GM12865 (cell line): ENCODE measurements at regions not wholly inside any gene's neighbourhood (a gene's known extent, or its start where the extent isn't known, plus 50 kb on each side); places are given as distances from the start of the nearest gene placed in this dataset.
"Not testable (repeated sequence)": the region's sequence is repeated elsewhere in the genome, so short reads cannot be mapped to it uniquely, and the experiment has no call there.

Experiments used
- DNase-seq: peaks from one replicate; pipeline ENCODE4 v3.0.0; 2010; ENCODE audit warnings: low read depth
- H3K4me3 ChIP-seq: 2 replicates; pipeline ENCODE4 v1.5.1; 2011; ENCODE audit warnings: mild to moderate bottlenecking, low read depth, low read length, control low read depth
- CTCF ChIP-seq: IDR thresholded peaks from 2 replicates; pipeline ENCODE4 v1.5.1; 2011; ENCODE audit warnings: low read length, control low read depth, low read depth, inconsistent platforms; ENCODE audit not compliant: insufficient read depth; ENCODE audit errors: missing control alignments

DNA sequence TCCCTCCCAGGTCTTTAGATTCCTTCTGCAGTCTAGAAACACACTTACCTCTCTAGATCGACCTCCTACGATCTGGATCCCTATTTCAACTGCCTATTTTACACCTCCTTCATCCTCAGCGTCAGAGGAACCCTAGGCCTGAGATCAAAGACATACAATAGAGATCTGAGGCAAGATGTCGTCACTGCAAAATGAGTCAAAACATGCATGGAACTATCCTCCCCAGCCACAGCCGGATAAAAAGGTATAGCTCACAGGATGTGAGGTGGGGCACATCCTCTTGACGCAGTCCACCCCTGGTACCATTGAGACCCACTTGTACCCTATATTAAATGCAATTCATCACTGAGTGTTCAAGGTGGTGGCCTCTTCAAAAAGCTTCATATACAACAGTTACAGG, 63.7 kb upstream of the DNAJC10 start:
- DNase-seq, result no peak
- TF ChIP-seq CTCF, result no peak
- no peak overlapping the region for H3K4me3 ChIP-seq

GRCh38 chr2:182655750-182656149, 60.3 kb upstream of the DNAJC10 start:
- H3K4me3 ChIP-seq, result no peak overlapping the region
- no peak for TF ChIP-seq CTCF
- no peak for DNase-seq

DNA sequence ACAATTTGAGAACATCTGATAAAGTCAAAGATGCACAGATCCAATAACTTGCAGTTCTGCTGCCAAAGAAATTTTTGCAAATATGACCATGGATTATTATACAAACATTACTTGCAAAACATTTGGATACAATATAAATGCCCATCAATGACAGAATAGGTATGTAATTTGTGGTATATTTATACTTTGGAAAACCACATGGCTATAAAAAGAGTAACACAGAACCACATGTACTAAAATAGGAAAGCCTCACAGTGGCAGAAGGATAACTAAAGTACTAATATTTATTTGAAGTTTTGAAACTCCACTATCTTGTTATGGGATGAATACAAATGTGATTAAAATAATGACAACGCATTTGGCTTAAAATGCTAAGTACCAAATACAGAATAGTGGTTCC, 51.8 kb upstream of the DNAJC10 start:
- TF ChIP-seq CTCF, result no peak
- no peak overlapping the region for H3K4me3 ChIP-seq
- no peak for DNase-seq

- not testable (repeated sequence) for DNase-seq
Measured at GRCh38 chr2:182665500-182665899, 50.6 kb upstream of the DNAJC10 start.

More at GRCh38 chr2:182665500-182665899, 50.6 kb upstream of the DNAJC10 start:
- H3K4me3 ChIP-seq, result not testable (repeated sequence)
